NOMO-1 treated with DMSO at 0.1 percent for 48 hours (cell line): ENCODE measurements at regions not wholly inside any gene's neighbourhood (a gene's known extent, or its start where the extent isn't known, plus 50 kb on each side); places are given as distances from the start of the nearest gene placed in this dataset.
"Not testable (repeated sequence)": the region's sequence is repeated elsewhere in the genome, so short reads cannot be mapped to it uniquely, and the experiment has no call there.

Experiments used
- DNase-seq: peaks from one replicate; lab custom pipeline; 2025; ENCODE audit not compliant: unreplicated experiment; lab: John Stamatoyannopoulos, UW

- no peak for DNase-seq
Measured at GRCh38 chr4:122100508-122100907, 51.6 kb upstream of the BLTP1 start.

- no peak for DNase-seq
Measured at GRCh38 chr4:122099896-122100295, 52.2 kb upstream of the BLTP1 start.

DNA sequence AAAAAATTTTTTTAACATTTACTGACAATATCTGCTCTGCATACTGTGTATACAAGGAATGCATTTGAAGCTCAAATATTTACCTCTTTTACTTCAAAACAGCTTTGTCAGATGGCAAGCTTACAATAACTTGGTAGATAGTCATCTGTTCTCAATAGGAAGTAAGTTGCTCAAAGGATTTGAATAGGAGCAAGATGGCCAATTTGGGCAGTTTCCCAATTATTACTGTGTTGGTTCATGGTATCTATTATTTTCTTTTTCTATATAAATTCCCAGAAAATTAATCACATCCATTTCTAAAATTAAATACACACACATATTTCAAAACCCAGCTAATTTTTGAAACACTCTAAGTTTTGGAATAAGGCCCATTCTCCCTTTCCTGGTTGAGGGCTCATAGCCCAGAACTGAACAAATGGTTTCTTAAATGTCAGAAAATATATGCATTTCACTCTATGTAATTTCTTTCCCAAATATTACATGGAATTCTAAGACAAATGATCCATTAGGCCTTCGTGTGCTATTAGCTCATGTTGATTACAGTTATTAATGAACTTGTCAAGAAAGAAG lies 60.2 kb upstream of the BLTP1 start:
- DNase-seq, result no peak

DNA sequence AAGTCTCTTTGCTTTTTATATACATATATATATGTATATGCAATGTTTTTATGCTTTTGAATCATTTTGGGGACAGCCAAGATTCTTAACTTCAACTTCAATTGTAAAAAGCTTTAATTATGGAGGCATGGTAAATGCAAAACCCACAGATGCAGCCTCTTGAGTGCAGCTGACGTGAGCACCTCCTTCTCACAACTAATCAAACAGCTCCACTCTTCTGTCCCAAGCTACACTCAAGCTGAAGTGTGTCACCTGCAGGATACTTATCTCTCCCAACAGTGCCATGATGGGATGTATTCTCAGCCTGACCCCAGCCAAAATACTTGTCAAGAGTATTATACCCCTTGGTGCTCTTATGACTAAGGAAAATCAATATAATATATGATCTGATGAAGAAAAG lies 60.7 kb upstream of the BLTP1 start:
- DNase-seq, result no peak

GRCh38 chr4:122090989-122091388 lies 61.1 kb upstream of the BLTP1 start:
- no peak for DNase-seq

- no peak for DNase-seq
Measured at GRCh38 chr4:122086338-122087065, 65.6 kb upstream of the BLTP1 start.

GRCh38 chr4:122083989-122084388 lies 68.1 kb upstream of the BLTP1 start:
- DNase-seq, result no peak

- DNase-seq, result no peak
Measured at GRCh38 chr4:122083351-122083750, 68.8 kb upstream of the BLTP1 start.

GRCh38 chr4:122082661-122083060 lies 69.5 kb upstream of the BLTP1 start:
- DNase-seq, result no peak

GRCh38 chr4:122077653-122078052 lies 74.5 kb upstream of the BLTP1 start:
- not testable (repeated sequence) for DNase-seq

GRCh38 chr4:122076835-122077234 lies 75.3 kb upstream of the BLTP1 start:
- DNase-seq, result not testable (repeated sequence)

DNA sequence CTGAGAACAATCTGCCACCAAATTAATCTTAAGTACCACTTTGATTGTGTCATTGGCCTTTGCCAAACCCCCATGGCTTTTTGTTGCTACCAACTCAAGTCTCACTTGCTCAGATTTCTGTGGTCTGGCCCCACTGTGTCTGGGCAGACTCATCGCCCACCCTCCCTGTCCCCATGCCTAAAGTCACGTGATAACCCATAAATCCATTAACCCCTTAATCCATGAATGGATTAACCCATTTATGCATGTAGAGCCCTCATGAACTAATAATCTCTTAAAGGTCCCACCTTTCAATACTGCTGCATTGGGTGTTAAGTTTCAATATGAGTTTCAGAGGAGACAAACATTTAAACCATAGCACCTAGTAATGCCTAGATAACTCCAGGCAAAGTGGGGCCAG lies 78.5 kb upstream of the BLTP1 start:
- DNase-seq, result no peak

- DNase-seq, result no peak
Measured at GRCh38 chr4:122065915-122066314, 86.2 kb upstream of the BLTP1 start.

DNA sequence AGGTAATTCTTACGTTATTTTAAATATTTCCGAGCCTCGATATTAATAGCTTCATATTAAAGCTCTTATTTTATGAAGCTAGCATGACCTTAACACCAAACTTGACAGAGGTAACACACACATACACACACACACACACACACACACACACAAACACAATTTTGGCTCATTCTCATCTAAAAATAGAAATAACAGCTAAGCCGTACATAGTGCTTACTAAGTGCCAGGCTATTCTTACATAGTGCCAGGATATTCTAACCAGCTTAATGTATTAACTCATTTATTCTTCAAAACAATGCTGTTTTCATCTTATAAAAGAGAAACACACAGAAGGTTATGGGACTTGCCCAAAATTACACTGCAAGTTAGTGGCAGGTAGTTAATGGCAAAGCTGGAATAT lies 87.0 kb upstream of the BLTP1 start:
- DNase-seq, result no peak

GRCh38 chr4:122053186-122053585 lies 98.9 kb upstream of the BLTP1 start:
- no peak for DNase-seq

GRCh38 chr4:122052677-122053076 lies 99.5 kb upstream of the BLTP1 start:
- no peak for DNase-seq

DNA sequence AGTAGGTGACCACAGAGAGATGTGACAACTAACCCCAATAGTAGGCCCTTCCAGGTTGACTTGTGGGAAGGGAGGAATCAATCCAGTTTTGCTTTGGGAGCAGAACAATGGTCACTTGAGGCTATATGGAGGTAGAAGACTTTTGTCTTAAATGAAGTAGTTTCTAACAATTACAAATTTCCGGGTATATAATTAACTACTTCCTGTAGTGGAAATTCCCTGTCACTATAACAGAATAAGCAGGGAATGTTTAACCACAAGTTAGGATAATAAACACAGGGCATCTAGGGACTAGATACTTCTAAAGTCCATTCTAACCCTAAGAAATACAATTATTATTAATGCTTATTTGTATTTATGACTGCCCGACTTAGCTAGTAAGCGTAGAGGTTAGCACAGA lies 99.0 kb upstream of the TRPC3 start:
- DNase-seq, result no peak

DNA sequence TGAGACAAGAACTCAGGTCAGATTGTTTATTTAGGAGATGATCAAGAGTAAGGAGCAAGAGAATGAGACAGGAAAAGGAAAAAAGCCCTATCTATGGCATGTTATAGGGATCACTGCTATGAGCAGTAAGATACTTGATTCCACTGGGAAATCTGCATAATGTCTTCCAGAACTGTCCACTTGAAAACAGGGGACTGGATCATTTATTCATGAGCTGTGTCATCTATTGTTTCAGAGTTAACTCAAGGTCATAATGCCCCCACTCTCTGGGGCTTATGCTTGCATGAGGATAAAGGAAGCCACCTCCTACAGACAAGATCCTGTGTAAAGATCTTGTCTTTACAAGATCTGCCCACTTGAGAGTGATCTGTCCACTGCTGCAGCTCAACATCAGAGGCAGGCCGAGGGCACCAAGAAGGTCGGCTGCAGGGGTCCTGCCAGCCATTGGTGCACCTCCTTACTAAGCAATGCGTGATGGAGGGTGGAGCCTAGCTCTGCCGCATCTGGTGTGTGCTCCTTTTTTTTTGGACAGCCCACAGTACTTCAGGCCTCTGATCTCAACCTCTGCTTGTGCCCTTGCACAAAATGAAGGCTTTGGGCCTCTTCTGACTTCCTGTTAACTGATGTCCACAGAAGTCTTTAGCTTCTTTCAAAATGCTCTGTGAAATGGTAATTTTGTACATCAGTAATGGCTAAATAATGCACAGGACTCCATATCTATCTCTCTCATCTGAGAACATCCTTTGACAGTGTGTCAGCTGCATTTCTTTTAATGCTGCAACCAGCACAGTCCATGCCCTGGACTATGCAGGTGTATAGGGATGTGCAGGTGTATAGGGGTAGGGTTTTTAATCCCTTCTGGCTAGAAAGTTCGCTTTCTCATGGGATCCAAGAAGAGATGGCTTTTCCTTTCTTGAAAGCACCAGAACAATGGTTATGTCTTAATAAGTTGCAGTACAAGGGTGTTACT lies 95.9 kb upstream of the TRPC3 start:
- DNase-seq, result no peak

GRCh38 chr4:122046255-122046654 lies 94.4 kb upstream of the TRPC3 start:
- no peak for DNase-seq

GRCh38 chr4:122045533-122045932 lies 93.7 kb upstream of the TRPC3 start:
- DNase-seq, result no peak

DNA sequence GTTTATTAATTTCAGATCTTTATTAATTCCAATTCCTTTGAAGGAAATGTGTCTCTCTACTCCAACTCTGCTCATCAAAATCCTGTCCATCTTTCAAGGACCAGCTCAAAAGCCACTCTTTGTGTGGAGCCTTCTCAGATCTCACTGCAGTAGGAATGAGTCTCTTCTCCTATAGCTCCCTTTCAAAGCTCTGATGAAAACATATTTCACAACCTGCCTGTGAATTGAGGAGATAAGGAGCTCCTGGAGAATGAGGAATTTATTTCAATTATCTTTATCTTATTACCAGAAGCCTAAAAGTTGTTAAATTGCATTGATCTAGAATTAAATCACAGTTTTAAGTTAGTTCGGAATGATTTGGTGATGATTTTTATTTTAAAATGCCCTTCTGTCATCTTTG lies 92.6 kb upstream of the TRPC3 start:
- no peak for DNase-seq

GRCh38 chr4:122041312-122041711 lies 89.5 kb upstream of the TRPC3 start:
- no peak for DNase-seq
